Kidney (tissue), 13 donors: ENCODE measurements at regions not wholly inside any gene's neighbourhood (a gene's known extent, or its start where the extent isn't known, plus 50 kb on each side); places are given as distances from the start of the nearest gene placed in this dataset.

Experiments
- DNase-seq, 5 donors: peaks; one replicate each; pipeline ENCODE4 v3.0.0-alpha.2; 2013 to 2020
- FAIRE-seq: peaks from 2 replicates; lab custom pipeline; 2012; peaks lifted over from hg19 to GRCh38; lab: Jason Lieb, UNC
- H3K27ac ChIP-seq, 2 donors: one replicate each; pipeline ENCODE4 v1.7.0; 2013; ENCODE audit warnings: low read depth in 2 of 2, low read length in 2 of 2, inconsistent platforms in 1 of 2
- H3K27me3 ChIP-seq: one replicate; pipeline ENCODE4 v1.7.1; 2013; ENCODE audit warnings: low read length, inconsistent platforms; ENCODE audit not compliant: control insufficient read depth, insufficient read depth
- H3K36me3 ChIP-seq, 3 donors: one replicate each; pipeline versions ENCODE4 v1.7.0 to v1.7.1; 2013; ENCODE audit warnings: low read length in 3 of 3, control low read depth in 1 of 3, inconsistent platforms in 1 of 3; ENCODE audit not compliant: insufficient read depth in 3 of 3, control insufficient read depth in 2 of 3
- H3K4me1 ChIP-seq, 3 donors: one replicate each; pipeline versions ENCODE4 v1.7.0 to v1.7.1; 2013; ENCODE audit warnings: low read length in 3 of 3, inconsistent platforms in 1 of 3, low read depth in 1 of 3; ENCODE audit not compliant: control insufficient read depth in 2 of 3, insufficient read depth in 2 of 3
- H3K4me3 ChIP-seq, 3 donors: one replicate each; pipeline versions ENCODE4 v1.7.0 to v1.8.1; 2013; ENCODE audit warnings: low read length in 3 of 3, control low read depth in 1 of 3, inconsistent platforms in 1 of 3
- H3K9ac ChIP-seq, 3 donors: one replicate each; pipeline versions ENCODE4 v1.7.0 to v1.7.1; 2013; ENCODE audit warnings: low read length in 3 of 3, control low read depth in 1 of 3, inconsistent platforms in 1 of 3
- H3K9me3 ChIP-seq, 3 donors: one replicate each; pipeline versions ENCODE4 v1.7.0 to v1.7.1; 2013; ENCODE audit warnings: low read length in 3 of 3, control low read depth in 1 of 3, inconsistent platforms in 1 of 3; ENCODE audit not compliant: control insufficient read depth in 2 of 3, insufficient read depth in 1 of 3
- CTCF ChIP-seq: IDR thresholded peaks from 3 replicates; pipeline ENCODE4 v1.5.1; 2012; ENCODE audit warnings: mild to moderate bottlenecking, moderate library complexity, borderline replicate concordance; ENCODE audit not compliant: insufficient read depth; ENCODE audit errors: extremely low read depth
- intact Hi-C: fragments of 100-400 bp; cut with DNase I; formaldehyde crosslinking; loops from one replicate; pipeline ENCODE4 v1.11.1; 2022
- donor health status: control.
- donor health status: control.
- donor health status: control.
- donor health status: control.
- donor health status: control.
- donor health status: DM: yes; HTN: yes; CAD: no.
- donor health status: Normal renal cell carcinoma (clear cell type).

DNA sequence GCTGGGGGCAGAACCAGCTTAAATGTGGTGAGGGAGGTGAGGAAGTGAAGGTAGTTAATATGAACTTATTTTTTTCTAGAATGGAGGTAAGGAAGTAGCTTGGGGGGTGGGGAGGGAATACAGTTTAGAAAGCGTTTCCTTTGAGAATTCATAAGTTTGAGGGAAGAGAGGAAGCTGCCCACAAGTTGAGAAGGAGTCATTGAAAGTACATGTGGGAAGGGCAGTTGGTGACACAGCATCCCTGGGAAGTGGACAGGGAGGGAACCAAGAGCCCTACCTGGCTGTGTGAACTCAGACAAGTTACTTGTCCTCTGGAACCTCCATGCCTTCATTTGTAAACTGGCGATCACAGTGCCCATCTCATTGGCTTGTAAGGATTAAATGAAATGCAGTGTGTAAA, 125.9 kb upstream of the SPON1 start:
- DNase-seq: no peak
- Histone ChIP-seq H3K9ac (no peak overlapping the region), H3K9me3 (no peaks in the 10 kb centered on the region), H3K27ac (no peak overlapping the region), H3K4me3 (no peak overlapping the region), H3K4me1 (no peaks in the 10 kb centered on the region), H3K27me3 (no peaks in the 10 kb centered on the region), H3K36me3 (no peaks in the 10 kb centered on the region)
- no peak for FAIRE-seq
- intact Hi-C loops: no loop called here
- TF ChIP-seq CTCF: no peak

DNA sequence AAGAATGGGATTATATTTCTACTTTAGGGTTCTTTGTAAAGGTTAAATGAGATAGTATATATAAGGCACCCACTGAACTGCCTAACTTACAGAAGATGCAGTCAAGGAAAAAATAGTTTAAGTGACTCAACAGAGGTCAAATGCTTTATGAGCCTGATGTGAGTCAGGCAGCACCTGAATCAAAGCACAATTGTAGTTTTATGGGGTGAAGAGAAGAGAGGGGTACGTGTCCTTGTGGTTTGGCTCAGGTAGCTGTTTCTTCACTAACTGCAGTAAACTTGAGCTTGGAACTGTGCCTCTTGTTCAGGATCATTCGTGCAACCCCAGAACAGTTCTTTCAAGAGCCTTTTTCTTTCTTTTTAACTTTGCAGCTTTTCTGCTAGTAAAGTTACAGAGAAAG, 125.2 kb upstream of the SPON1 start:
- Histone ChIP-seq H3K4me1 (no peaks in the 10 kb centered on the region), H3K9me3 (no peaks in the 10 kb centered on the region), H3K27ac (no peak overlapping the region), H3K4me3 (no peak overlapping the region), H3K36me3 (no peaks in the 10 kb centered on the region), H3K27me3 (no peaks in the 10 kb centered on the region), H3K9ac (no peak overlapping the region)
- FAIRE-seq (no peak), DNase-seq (no peak)
- intact Hi-C loops: no loop called here
- TF ChIP-seq CTCF: no peak

DNA sequence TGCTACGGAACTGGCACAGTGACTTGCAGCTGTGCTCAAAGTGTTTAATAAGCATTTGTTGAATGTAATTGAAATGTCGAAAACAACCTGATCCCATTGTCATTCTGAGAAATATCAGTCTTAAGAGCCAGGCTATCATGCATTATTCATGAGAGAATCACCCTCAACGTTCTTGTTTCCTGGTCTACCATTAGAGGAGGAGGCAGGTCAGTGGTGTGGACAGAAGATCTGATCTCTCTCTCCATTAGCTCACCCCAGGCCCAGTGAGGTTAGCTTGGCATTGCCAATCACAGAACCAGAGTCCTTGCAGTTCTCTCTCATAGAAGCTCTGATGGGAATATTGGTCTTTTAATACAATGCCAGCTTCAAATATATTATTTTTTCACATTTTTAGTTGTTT, 121.1 kb upstream of the SPON1 start:
- H3K9ac ChIP-seq: no peak overlapping the region
- H3K36me3 ChIP-seq: no peaks in the 10 kb centered on the region
- no peaks in the 10 kb centered on the region for H3K4me1 ChIP-seq
- H3K27ac ChIP-seq: no peak overlapping the region
- no peaks in the 10 kb centered on the region for H3K27me3 ChIP-seq
- H3K9me3 ChIP-seq: no peaks in the 10 kb centered on the region
- no peak for DNase-seq
- intact Hi-C loops: no loop called here
- H3K4me3 ChIP-seq: no peak overlapping the region
- no peak for FAIRE-seq
- TF ChIP-seq CTCF: no peak

DNA sequence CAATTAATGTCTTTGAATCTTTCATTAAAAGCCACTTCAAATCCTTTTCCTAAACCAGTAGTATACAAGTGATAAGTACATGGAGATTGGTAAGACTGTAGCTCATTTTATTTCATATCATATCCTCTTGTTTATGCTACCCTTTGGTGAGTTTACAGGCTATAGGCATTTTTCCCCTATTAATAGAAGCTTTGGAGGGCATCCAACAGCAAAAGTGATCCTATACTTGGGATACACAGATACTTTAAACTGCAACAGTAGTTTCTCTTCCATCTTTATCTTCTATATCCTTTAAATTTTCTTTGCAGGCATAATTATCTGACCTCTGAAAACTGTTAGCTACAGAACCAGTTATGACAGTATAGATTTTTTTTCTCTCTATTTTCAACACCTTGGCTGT, 114.5 kb upstream of the SPON1 start:
- no peaks in the 10 kb centered on the region for H3K36me3 ChIP-seq
- no peaks in the 10 kb centered on the region for H3K9me3 ChIP-seq
- no peak overlapping the region for H3K4me3 ChIP-seq
- intact Hi-C loops: no loop called here
- H3K27me3 ChIP-seq: no peaks in the 10 kb centered on the region
- no peak for TF ChIP-seq CTCF
- no peak overlapping the region for H3K27ac ChIP-seq
- H3K4me1 ChIP-seq: no peaks in the 10 kb centered on the region
- FAIRE-seq (no peak), DNase-seq (no peak)
- no peak overlapping the region for H3K9ac ChIP-seq
